SU-DHL-6 (cell line): ENCODE measurements at regions not wholly inside any gene's neighbourhood (a gene's known extent, or its start where the extent isn't known, plus 50 kb on each side); places are given as distances from the start of the nearest gene placed in this dataset.

Experiments used
- H2AFZ ChIP-seq: fragments of 200-600 bp; sonication (generic); 2 replicates; pipeline ENCODE4 v1.6.1; 2014; ENCODE audit warnings: low read depth, mild to moderate bottlenecking, moderate library complexity, mixed read lengths, antibody characterized with exemption, low read length; ENCODE audit not compliant: severe bottlenecking
- H3F3A ChIP-seq: fragments of 200-600 bp; shearing (Covaris generic); 2 replicates; pipeline ENCODE4 v1.6.0; 2016; ENCODE audit warnings: antibody characterized with exemption, mild to moderate bottlenecking; ENCODE audit not compliant: insufficient read depth
- H3K27ac ChIP-seq: fragments of 200-600 bp; sonication (generic); 2 replicates; pipeline ENCODE4 v1.5.1; 2016; ENCODE audit warnings: low read depth, mild to moderate bottlenecking, low read length, moderate library complexity, mixed read lengths
- H3K27me3 ChIP-seq: fragments of 200-600 bp; sonication (generic), shearing (Covaris generic); 2 replicates; pipeline ENCODE4 v1.6.0; 2014; ENCODE audit warnings: mild to moderate bottlenecking, low read length
- H3K36me3 ChIP-seq: fragments of 200-600 bp; sonication (generic); 2 replicates; pipeline ENCODE4 v1.6.1; 2014; ENCODE audit warnings: mild to moderate bottlenecking, low read length, mixed read lengths
- H3K4me2 ChIP-seq: fragments of 300-600, 200-600 bp; shearing (Covaris generic), sonication (generic); 2 replicates; pipeline ENCODE4 v1.6.0; 2014; ENCODE audit warnings: low read length, low read depth, mild to moderate bottlenecking; ENCODE audit not compliant: poor library complexity, severe bottlenecking
- H3K4me3 ChIP-seq: fragments of 200-600 bp; sonication (generic); 2 replicates; pipeline ENCODE4 v1.5.1; 2014; ENCODE audit warnings: antibody characterized with exemption, low read length, mild to moderate bottlenecking, mixed read lengths; ENCODE audit not compliant: insufficient read depth, poor library complexity, severe bottlenecking
- H3K79me2 ChIP-seq: fragments of 200-600 bp; sonication (generic); 2 replicates; pipeline ENCODE4 v1.6.1; 2014; ENCODE audit warnings: mild to moderate bottlenecking, low read length, moderate library complexity; ENCODE audit not compliant: insufficient read depth
- H3K9ac ChIP-seq: fragments of 200-600 bp; sonication (generic); 2 replicates; pipeline ENCODE4 v1.7.0; 2014; ENCODE audit warnings: mild to moderate bottlenecking, low read length
- H3K9me2 ChIP-seq: fragments of 200-600 bp; sonication (generic); replicated peaks from 2 replicates; pipeline ENCODE4 v1.6.1; 2014; ENCODE audit warnings: low read length; ENCODE audit not compliant: insufficient read depth
- H3K9me3 ChIP-seq: fragments of 200-600 bp; sonication (generic); 2 replicates; pipeline ENCODE4 v1.6.1; 2014; ENCODE audit warnings: low read length, mixed read lengths; ENCODE audit not compliant: insufficient read depth
- H4K20me1 ChIP-seq: fragments of 200-600 bp; sonication (generic); 2 replicates; pipeline ENCODE4 v1.6.1; 2014; ENCODE audit warnings: low read depth, mild to moderate bottlenecking, antibody characterized with exemption, low read length, moderate library complexity, mixed read lengths
- EZH2phosphoT487 ChIP-seq: fragments of 200-600 bp; sonication (generic), shearing (Covaris generic); conservative IDR thresholded peaks from 2 replicates; pipeline ENCODE4 v1.6.1; 2018; ENCODE audit warnings: mild to moderate bottlenecking, antibody characterized with exemption, low read length, moderate library complexity, mixed read lengths
- TF ChIP-seq, protein P1 (sequence below): fragments of 200-600 bp; sonication (generic); IDR thresholded peaks from one replicate; pipeline ENCODE4 v1.5.1; 2017; ENCODE audit warnings: antibody characterized with exemption, mild to moderate bottlenecking, low read length, moderate library complexity; ENCODE audit not compliant: insufficient read depth, poor library complexity, severe bottlenecking

DNA sequence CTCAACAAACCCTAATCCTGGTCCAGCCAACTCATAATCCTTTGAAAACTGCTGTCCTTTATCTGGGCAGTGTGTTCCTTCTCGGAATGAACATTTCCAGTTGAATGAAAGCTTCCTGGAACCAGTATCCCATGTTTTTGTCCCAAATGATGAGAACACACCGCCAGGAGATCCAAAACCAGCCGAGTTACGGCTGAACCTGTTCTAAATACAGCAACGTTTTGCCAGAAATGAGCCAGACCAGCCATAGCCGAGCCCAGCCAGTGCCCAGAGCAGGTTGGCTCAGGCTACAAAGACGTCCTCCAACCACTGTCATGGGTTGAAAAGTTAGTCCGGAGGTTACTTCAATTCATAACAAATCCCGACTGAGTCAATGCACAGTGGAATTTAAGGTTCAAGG is 67.6 kb upstream of the FOXF1 start:
- Histone ChIP-seq H3K27me3 (no peaks in the 10 kb centered on the region), H3K79me2 (no peaks in the 10 kb centered on the region), H3K27ac (no peak overlapping the region), H3K4me2 (no peak overlapping the region), H3K4me3 (no peak overlapping the region), H2AFZ (no peak overlapping the region), H3K9ac (no peak overlapping the region), H4K20me1 (no peaks in the 10 kb centered on the region), H3K9me3 (no peaks in the 10 kb centered on the region), H3F3A (no peaks in the 10 kb centered on the region), H3K36me3 (no peaks in the 10 kb centered on the region), H3K9me2 (no peaks in the 10 kb centered on the region)
- TF ChIP-seq, protein P1, sequence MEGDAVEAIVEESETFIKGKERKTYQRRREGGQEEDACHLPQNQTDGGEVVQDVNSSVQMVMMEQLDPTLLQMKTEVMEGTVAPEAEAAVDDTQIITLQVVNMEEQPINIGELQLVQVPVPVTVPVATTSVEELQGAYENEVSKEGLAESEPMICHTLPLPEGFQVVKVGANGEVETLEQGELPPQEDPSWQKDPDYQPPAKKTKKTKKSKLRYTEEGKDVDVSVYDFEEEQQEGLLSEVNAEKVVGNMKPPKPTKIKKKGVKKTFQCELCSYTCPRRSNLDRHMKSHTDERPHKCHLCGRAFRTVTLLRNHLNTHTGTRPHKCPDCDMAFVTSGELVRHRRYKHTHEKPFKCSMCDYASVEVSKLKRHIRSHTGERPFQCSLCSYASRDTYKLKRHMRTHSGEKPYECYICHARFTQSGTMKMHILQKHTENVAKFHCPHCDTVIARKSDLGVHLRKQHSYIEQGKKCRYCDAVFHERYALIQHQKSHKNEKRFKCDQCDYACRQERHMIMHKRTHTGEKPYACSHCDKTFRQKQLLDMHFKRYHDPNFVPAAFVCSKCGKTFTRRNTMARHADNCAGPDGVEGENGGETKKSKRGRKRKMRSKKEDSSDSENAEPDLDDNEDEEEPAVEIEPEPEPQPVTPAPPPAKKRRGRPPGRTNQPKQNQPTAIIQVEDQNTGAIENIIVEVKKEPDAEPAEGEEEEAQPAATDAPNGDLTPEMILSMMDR, result no peak
- no peak for TF ChIP-seq EZH2phosphoT487

DNA sequence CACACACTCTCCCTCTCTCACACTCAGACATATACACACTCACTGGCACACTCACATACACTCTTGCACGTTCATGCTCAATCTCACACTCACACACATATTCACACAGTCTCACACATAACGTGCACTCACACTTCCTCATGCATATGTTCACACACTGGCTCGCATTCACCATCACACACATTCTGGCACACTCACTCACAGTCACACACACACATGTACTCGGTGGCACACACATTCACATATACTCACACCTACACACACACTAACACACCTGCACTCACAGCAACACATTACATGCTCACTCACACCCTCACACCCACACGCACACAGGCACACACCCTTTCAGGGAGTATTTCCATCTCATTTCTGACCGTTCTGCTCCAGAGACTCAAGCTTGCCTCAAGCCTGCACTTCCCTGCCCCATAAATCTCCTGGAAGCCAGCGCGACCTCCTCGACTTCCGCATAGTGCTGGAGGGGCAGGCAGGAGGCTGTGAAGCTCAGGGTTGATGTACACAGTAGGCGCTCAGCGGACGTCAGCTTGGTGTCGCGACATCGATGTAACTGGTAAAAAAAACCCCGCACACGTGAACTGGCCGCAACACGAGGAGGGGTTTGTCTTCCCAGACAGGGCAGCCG is 66.7 kb upstream of the FOXF1 start:
- no peak overlapping the region for H3K27ac ChIP-seq
- no peaks in the 10 kb centered on the region for H3K79me2 ChIP-seq
- no peak overlapping the region for H3K4me2 ChIP-seq
- no peaks in the 10 kb centered on the region for H3K27me3 ChIP-seq
- no peaks in the 10 kb centered on the region for H3F3A ChIP-seq
- no peak overlapping the region for H2AFZ ChIP-seq
- H3K9ac ChIP-seq, result no peak overlapping the region
- no peaks in the 10 kb centered on the region for H3K9me3 ChIP-seq
- TF ChIP-seq, protein P1, result no peak
- TF ChIP-seq EZH2phosphoT487, result no peak
- no peak overlapping the region for H3K4me3 ChIP-seq
- no peaks in the 10 kb centered on the region for H3K9me2 ChIP-seq
- H3K36me3 ChIP-seq, result no peaks in the 10 kb centered on the region
- no peaks in the 10 kb centered on the region for H4K20me1 ChIP-seq

DNA sequence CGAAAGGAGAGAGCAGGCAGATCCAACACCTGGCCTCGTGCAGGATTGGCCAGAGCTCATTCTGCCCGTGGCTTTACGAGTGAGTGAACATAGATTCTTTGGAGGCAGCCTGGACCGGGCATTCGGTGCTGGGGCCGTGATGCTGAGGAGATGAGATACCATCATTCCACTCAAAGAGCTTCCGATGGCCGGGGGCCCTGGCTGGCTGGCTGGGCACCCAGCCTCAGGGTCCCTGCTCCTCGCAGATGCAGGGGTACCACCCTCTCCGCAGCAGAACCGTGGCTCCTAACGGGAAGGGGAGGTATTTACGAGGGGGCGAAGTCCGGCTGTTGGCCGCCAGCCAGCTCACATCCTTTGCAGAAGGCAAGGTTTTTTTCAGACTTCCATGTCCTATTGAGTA is 66.1 kb upstream of the FOXF1 start:
- no peaks in the 10 kb centered on the region for H4K20me1 ChIP-seq
- H2AFZ ChIP-seq, result no peak overlapping the region
- H3K9me2 ChIP-seq, result no peaks in the 10 kb centered on the region
- H3K9me3 ChIP-seq, result no peaks in the 10 kb centered on the region
- no peaks in the 10 kb centered on the region for H3K36me3 ChIP-seq
- H3K4me3 ChIP-seq, result no peak overlapping the region
- H3K4me2 ChIP-seq, result no peak overlapping the region
- H3K9ac ChIP-seq, result no peak overlapping the region
- H3K79me2 ChIP-seq, result no peaks in the 10 kb centered on the region
- H3F3A ChIP-seq, result no peaks in the 10 kb centered on the region
- no peaks in the 10 kb centered on the region for H3K27me3 ChIP-seq
- H3K27ac ChIP-seq, result no peak overlapping the region
- no peak for TF ChIP-seq EZH2phosphoT487
- TF ChIP-seq, protein P1, result no peak
